GM21576 (cell line): ENCODE measurements at regions not wholly inside any gene's neighbourhood (a gene's known extent, or its start where the extent isn't known, plus 50 kb on each side); places are given as distances from the start of the nearest gene placed in this dataset.

Experiments used
- ATAC-seq: cut with Tn5 transposase; IDR thresholded peaks from one replicate; pipeline ENCODE4 v1.9.1; 2021; ENCODE audit warnings: mild to moderate bottlenecking, moderate library complexity; ENCODE audit not compliant: unreplicated experiment

DNA sequence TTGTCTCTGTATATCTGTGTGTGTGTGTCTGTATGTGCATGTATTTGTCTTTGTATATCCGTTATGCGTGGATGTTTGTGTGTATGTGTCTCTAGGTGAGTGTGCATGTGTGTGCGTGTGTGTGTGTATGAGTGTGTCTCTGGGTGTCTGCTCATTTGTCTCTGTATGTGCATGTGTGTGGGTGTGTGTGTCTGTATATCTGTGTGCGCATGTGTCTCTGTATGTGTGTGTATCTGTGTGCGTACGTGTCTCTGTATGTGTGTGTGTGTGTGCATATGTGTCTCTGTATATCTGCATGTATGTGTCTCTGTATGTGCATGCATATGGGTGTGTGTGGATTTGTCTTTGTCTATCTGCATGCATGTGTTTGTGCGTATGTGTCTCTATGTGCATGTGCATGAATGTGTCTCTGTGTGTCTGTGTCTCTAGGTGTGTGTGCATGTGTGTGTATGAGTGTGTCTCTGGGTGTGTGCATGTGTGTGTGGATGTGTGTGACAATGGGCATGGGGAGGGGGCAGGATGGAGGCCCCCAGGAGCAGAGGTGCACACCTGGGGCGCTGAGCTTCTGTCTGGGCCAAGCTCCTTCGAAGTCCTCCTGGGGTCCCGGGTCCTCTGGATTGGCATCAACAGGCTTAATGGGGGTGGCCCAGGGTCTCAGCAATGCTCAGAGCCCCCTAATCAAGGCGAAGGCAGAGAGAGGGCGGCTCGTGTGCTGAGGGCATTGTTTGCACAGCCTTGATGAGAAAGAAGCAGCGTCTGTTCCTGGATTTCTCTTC, 373.4 kb upstream of the IRX4 start:
- no peak for ATAC-seq

DNA sequence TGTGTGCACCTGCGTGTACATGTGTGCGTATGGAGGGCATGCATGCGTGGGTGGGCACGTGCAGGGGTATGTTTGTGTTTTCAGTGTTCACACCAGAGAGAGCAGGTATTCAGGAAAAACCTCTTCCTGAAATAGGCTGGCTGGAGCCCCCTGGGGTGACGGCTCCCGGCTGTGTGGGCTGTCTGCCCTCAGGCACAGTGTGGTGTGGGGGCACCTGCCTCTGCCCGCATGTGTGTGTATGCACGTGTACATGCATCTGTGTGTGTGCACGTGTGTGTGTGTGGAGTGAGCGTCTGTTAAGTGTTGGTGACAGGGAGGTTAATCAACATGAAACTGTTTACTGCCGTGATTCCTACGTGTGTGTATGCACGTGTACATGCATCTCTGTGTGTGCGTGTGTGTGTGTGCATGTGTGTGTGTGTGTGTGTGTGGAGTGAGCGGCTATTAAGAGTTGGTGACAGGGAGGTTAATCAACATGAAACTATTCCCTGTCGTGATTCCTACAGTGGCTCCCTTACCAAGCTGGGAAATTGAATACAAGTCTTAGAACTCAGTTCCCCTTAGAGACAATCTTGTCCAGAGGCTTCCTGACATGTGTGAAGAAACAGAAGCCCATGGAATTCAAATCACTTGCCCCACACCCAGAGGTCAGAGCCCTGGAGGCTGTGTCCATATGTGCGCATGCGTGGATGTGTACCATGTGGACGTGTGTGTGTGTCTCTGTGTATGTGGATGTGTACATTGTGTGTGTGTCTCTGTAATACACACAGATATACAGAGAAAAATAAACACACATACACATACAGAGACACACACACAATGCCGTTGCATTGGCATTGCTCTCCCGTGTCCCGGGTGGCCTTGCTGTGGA, 372.4 kb upstream of the IRX4 start:
- ATAC-seq = no peak

DNA sequence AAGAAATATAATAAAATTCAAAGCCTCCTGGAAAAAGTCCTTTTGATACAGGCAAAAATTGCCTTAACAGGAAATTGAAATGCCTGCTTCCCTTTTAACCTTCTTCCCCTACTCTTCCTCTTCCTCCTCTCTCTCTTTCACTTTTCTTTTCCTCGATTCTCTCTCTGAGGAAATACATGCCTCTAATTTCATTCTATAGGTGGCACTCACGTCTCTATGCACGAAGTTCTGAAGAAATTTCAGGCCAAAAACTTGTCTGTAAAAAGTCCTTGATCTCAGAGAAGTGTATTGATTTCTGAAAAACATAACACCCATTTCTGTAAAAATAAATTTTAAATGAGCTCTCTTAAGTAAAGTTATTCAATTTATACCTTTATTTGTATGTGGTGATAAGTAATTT, 371.7 kb upstream of the IRX4 start:
- no peak for ATAC-seq

DNA sequence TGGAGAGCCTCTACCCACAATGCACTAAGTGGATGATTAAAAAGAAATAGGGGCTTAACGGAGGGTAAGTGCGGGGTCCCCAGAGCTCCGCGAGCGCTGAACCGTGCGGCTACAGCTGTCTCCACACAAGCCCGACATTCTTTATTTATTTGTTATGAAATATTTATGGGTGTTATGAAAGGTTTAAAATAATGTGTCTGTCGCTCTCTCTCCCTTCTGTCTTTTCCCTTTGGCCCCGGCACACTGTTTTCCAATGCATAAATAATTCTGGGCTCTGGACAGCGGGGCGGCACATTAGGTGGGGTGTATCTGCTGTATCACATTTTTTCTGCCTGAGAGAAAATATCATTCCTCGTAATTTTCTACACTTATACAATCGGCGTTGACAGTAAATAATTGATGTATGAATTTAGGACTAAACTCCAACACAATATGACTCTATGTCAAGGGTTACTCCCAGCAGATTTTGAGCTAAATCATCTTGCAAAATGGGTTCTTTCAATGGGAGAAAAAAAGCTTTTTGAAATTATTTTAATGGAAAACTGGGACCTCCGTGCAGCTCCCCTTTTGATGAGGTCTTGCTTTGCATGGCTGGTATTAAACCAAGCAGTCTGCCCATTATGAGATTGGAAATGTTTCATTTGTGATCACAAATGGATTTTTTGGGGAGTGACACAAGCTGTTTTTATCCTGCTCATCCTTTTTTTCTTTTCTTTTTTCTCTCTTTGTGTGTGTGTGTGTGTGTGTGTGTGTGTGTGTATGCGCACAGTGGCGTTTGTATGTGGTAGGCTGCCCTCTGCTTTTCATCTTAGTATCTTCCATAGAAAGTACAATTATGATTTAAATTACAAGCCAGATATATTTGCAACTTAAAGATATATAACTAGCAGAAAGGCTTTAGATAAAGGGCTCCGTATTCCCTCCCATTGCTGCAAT, 370.6 kb upstream of the IRX4 start:
- ATAC-seq = no peak

DNA sequence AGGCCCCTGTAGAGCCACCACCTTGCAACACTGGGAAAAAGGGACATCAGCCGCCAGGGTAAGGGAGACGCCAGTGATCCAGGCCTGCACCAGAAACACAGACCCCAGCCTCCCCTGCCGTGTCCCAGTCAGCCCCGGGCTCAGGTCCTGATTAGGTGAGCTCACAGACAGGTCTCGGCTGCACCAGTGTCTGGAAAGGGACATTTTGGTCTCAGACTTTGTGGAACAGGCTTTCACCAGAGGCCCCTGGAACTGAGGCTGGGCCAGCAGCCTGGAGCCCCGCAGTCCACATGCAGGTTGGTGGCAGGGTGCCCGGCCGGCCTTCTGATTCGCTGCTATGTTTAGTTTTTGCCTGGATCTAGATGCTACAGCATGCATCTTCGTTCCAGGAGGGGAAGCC, 369.0 kb upstream of the IRX4 start:
- ATAC-seq = no peak

DNA sequence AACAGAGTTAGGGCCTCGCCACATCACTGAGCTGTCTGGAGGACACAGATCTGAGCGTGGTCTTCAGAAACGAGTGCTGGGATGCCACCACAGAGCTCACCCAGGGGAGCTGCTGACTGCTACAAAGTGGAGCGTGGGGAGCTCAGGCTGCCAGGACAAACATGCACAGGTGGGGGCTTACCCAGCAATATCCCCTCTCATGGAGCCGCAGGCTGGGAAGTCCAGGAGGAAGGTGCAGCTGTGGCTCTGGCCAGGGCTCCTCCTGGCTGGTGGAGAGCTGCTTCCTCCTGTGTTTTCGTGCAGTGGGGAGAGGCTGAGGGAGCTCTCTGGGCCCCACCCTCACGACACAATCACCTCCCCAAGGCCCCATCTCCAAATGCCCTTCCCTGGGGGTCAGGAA, 368.6 kb upstream of the IRX4 start:
- no peak for ATAC-seq

DNA sequence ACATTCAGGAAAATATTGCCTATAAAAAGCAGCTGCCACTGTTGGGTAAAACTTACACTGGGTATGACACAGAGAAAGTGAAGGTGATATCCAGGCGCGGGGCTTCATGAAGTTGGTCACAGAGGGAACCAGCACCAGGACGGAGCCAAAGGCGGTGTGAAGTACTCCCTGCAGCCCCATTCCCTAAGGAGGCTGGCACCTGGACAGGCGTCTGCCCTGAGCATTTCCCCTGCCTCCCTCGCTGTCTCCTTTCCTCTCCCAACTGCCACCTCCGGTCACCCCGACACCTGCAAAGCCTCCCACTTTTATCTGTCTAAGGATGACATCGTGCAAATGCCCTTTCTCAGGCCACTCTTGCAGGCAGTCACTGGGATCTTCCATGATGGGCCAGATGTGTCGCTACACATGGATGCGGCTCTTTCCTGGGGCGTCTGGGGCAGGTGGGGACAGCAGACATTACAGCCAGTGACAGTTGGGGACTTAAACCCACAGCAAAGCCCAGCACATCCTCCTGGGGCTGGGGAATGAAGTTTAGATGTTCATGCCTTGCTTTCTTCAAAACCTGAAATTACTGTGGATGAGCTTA, 367.7 kb upstream of the IRX4 start:
- no peak for ATAC-seq

DNA sequence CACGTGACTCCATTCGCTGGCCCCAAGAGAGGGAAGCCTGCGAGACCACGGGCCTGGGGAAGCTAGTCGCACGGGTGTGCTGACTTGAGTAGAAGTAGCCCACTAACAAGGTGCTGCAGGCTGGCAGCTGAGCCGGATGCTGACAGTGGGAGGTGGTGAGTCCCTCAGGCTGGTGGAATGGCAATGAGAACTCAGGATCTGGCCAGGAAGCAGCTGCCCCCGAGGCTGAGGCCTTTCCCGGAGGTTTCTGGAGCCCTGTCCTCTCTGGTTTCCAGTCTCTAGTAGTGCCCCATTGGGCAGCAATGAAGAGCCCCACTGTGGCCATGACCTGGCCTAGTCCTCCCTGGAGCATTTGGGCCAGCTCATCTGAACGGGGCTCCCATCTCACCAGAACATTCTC, 366.7 kb upstream of the IRX4 start:
- no peak for ATAC-seq

DNA sequence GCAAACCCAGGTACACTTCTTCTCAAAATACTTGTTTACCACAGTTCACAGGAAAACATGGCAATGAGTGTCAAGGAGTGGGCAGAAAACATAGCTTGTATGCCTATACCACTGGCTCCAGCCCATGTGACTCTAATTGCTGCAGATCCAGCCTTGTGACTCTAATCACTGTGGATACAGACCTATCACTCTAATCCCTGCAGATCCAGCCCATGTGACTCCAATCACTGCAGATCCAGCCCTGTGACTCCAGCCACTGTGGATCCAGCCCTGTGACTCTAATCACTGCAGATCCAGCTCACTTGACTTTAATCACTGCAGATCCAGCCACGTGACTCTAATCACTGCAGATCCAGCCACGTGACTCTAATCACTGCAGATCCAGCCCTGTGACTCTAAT, 366.3 kb upstream of the IRX4 start:
- no peak for ATAC-seq

DNA sequence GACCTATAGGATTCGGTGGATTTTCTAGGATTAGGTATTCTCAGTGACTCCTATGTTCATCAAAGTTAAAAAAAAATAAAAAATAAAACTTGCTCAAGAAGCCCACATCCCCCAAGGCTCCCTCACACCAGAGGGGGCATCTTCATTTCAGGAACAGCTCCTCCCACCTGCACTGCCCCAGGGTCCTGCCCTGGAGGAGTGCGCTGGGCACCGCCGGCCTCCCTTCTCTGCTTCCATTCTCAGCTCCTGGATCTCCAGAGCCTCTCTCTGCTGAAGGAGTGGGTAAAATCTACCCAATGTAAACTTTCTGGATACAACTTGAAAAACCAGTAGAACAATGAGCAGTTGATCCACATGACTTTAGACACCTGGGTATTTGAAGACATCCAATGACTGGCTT, 359.8 kb upstream of the IRX4 start:
- no peak for ATAC-seq

DNA sequence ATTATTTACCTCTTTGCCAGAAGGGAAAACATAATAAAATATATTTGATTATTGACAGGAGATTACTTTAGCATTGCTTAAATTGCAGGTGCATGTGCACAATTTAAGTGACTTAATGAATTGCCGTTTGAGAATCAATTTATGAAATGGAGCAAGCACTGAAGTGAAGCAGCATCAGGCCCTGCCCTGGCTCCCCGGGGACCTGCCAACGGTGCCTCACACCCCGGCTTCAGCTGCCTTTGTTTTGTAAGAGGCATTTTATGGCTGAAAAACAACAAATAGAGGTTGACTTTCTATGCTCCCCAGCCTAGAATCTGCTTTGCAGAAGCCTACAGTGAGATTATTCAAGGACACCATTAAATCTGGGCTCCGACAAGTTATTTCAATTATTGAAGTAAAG, 359.1 kb upstream of the IRX4 start:
- ATAC-seq = no peak

DNA sequence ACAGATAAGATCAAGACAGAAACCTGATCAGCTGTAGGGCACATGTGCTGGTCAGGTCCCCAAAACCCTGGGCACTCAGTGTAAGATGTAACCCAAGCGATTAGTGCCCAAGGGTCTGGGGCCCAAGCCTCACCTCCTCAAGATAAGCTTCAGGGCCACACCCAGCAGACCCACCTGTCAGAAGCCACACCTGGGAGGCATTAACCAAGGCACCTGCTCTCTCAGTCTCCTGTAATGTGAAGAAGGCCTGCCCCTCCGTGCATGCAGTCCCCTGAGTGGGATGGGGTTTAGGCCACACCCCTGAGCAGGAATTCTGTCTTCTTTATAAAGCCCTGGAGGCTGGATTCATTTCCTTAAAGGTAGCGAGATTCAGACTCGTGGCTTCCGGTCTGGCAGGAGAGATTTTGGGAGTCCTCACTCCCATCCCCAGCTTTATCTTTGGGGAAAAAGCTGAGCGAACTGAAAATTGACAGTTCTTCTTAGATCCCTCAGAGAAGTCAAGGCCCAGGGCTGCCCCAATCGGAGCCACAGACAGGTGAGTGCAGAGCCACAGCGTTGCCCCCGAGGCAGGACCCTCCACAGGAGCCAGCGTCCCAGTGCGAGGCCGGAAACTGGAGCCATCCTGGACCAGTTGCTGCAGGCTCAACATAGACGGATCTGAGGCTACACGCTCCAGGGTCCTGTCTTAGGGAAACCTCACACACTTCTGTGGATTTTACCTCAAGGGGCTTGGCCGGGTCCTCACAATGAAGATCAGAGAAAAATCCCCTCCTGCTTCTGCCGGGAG, 357.6 kb upstream of the IRX4 start:
- ATAC-seq = no peak

DNA sequence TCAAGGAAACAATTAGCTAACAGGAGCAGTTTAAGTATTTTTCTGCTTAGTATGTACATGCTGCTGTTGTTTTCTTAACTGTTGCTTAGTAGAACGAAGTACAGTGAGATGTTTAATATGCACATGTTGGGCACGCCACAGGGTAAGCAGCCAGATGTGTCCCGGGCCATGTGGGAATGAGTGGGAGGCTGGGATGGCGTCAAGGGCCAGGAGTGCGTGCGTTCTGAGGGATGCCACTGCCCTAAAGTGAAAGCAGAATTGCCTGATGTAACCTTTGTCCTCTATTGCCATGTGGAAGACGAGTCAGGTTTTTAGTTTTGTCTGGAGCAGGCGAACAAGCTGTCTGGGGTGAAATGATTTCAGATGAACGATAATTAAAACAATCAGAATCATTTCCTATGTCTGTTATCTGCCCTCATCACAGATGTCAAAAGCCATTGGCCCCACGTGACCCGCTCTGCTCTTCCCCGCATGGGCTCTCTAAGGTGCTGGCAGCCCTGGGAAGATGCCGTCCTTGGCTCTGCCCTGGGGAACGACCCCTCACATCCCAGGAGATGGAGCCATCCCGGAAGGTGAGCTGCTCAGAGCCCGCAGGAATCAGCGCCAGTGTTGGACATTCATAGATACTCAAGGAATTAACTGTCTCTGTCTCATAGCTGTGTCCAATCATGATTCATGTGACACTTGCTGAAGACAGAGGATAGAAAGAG, 356.6 kb upstream of the IRX4 start:
- ATAC-seq = no peak

DNA sequence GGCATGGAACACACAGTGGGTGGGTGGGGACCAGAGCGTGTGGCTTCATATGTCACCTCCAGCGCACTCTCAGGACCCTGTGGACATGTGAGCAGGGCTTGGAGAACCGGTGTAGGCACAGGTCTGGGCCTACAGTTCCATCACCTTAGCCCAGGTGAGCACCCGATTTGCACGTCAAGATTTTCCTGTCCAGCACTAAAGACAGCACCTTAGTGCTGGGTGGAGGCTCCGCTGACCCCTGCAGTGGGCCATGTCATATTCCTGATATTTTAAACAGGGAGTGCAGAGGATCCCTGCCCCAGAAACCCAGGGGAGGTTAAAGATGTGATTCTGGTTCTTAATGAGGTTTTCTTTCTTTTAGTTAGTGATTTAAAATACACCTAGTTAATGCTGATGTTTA, 356.0 kb upstream of the IRX4 start:
- no peak for ATAC-seq

DNA sequence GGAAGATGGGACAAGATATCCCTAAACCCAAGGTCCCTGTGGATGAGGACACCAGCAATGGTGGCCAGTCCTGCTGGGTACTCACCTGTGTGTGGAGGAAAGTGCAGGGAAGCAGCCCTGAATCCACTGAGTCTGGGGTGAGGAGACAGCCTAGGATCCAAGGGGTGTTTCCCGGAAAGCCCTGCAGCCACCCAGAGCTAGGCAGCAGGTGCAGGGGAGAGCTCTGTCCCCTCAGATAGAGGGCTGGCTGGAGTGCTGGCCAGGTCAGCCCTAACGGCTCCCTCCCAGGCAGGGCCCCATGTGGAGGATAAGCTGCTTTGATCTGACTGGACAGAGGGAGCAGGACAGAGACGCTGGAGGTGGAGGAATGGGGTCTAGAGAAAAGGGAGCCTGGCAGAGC, 344.7 kb upstream of the IRX4 start:
- no peak for ATAC-seq

DNA sequence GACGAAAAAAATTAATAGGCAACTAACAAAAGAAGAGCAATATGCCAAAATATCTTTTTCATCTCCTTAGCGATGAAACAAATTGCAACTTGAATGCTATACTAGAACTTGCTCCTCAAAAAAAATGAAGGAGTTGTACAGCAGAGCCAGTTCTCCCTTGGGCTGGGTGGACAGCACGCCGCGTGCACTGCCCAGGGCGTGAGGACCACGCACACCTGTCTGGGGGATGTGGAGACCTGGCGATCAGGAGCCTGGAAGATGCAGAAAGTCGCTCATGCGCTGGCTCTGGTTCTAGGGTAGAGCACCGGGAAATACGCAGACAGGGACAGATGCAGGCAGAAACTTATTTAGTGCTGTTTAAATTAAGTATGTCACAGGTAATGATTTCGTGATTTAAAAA, 342.0 kb upstream of the IRX4 start:
- ATAC-seq = no peak

DNA sequence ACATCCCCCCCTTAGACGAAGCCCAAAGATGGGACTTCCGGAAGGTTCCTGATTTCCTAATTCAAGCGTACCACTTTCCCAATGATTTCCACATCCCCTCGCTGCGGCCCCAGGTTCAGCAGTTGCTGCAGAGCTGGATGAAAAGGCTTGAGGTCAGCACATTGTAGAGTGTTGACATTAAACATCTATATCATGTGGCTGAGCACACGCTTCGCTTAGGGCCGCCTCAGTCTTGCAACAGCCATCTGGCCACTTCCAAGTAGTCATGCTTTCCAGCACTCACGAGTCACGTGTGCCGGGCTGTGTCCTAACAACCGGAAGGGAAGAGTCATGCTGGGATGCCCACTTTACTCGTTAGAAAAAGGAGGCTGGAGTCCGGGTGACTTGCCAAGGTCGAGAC, 340.6 kb upstream of the IRX4 start:
- no peak for ATAC-seq

DNA sequence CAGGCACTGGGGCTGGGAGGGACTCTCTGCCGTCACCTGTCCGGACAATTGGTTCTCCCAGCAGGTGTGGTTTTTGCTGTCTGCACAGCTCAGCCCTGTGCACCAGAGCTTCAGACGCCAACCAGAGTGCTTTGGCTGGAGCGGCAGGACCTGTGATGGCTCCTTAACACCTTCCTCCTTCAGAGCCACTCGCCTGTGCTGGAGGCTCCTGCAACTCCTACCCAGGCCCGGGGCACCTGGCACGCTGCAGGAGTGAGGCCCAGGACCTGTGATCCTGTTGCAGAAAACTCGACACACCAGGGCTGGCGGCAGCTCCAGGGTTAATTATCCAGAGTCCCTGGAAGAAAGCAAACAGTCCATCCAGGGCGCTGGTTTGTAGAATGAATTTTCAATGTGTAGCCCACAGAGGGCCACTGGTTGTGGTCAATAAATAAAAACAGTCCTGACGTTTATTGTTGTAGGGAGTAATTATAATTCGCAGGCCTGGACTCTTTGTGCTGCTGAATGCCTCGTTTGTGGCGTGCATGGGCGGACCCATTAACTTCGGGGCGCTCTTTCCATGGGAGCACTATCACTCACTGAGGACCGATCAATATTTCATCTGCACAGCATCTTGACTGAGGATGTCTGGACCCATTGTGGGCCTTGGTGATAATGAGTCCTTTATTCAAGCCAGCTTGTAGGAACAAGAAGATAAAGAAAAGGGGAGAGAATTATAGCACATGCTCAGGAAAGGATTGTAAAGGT, 339.7 kb upstream of the IRX4 start:
- no peak for ATAC-seq

DNA sequence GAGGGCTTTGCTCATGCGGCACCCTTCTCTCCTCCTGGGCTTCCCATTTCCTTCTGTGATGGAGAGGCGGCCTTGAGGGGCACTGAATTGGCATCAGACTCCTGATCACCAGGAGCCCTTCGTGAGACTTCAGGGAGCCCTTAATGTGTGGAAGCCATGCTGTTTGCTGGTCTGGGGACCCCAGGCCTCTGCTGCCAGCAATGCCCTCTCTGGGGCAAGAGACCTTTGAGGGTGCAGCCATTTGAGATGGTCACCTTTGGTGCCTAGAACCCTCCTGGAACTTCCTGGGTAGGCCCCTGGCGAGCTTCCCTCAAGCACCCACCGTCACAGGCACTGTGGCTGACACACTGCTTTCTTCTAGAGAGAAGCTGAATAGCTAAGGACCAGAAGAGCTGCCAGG, 338.7 kb upstream of the IRX4 start:
- no peak for ATAC-seq
